ENCODE measurements at regions not wholly inside any gene's neighbourhood (a gene's known extent, or its start where the extent isn't known, plus 50 kb on each side); places are given as distances from the start of the nearest gene placed in this dataset.
"Not testable (repeated sequence)": the region's sequence is repeated elsewhere in the genome, so short reads cannot be mapped to it uniquely, and the experiment has no call there.

- Mint-ChIP-seq H3K4me1 (ENCODE audit: low read depth) (no peaks in the 10 kb centered on the region), H3K9me3 (no peaks in the 10 kb centered on the region), H3K4me3 (ENCODE audit: low read depth) (no peak overlapping the region), H3K27me3 (ENCODE audit: low read depth) (no peaks in the 10 kb centered on the region), H3K36me3 (ENCODE audit: low read depth) (no peaks in the 10 kb centered on the region), H3K27ac (no peak overlapping the region)
- intact Hi-C loops (cut with micrococcal nuclease): no loop called here
- DNase-seq (ENCODE audit: low spot score): no peak
These were observed 537.8 kb upstream of the SLC39A10 start for GRCh38 chr2:195119231-195119630.

DNA sequence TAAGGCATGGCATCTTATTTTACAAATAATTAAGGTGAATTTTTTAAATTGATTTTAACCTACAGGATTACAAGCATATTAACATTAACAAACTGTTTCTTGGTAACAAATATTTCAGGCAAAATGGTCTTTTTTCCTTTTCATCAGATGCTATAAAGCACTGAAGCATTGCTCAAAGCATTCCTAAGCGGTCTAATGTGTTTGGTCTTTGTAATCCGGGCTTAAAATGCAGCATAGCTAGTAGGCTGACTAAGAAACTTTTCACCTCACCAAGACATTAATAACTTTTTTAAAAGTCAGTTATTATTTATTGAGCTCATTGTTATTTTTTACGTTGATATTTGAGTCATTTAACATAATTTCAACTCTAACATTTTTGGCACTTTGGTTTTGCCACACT is 538.8 kb upstream of the SLC39A10 start:
- H3K27ac Mint-ChIP-seq: no peak overlapping the region
- H3K4me3 Mint-ChIP-seq (ENCODE audit: low read depth): no peak overlapping the region
- DNase-seq (ENCODE audit: low spot score): no peak
- intact Hi-C loops (cut with micrococcal nuclease): no loop called here
- no peaks in the 10 kb centered on the region for H3K4me1 Mint-ChIP-seq (ENCODE audit: low read depth)
- no peaks in the 10 kb centered on the region for H3K36me3 Mint-ChIP-seq (ENCODE audit: low read depth)
- no peaks in the 10 kb centered on the region for H3K27me3 Mint-ChIP-seq (ENCODE audit: low read depth)
- no peaks in the 10 kb centered on the region for H3K9me3 Mint-ChIP-seq

DNA sequence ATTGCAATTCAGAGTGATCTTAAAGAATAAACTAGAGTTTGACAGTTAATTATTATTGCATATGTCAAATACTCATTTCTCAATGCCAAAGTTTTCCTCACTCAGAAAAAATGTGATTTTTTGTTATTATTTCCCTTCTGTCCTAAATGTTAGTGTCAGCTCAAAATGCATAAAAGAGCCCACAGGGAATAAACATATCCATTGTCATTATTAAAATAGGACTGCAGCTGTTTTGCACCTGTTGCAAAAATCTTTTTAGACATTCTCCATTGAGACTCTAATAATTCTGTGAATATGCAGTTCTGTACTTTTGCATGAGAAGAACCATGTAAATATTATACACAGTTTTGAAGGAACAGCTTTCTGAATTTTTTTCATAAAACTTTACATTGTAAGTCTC is 540.0 kb upstream of the SLC39A10 start:
- no peaks in the 10 kb centered on the region for H3K4me1 Mint-ChIP-seq (ENCODE audit: low read depth)
- no peak overlapping the region for H3K4me3 Mint-ChIP-seq (ENCODE audit: low read depth)
- H3K27me3 Mint-ChIP-seq (ENCODE audit: low read depth): no peaks in the 10 kb centered on the region
- H3K36me3 Mint-ChIP-seq (ENCODE audit: low read depth): no peaks in the 10 kb centered on the region
- DNase-seq (ENCODE audit: low spot score): no peak
- H3K9me3 Mint-ChIP-seq: no peaks in the 10 kb centered on the region
- intact Hi-C loops (cut with micrococcal nuclease): no loop called here
- H3K27ac Mint-ChIP-seq: no peak overlapping the region

DNA sequence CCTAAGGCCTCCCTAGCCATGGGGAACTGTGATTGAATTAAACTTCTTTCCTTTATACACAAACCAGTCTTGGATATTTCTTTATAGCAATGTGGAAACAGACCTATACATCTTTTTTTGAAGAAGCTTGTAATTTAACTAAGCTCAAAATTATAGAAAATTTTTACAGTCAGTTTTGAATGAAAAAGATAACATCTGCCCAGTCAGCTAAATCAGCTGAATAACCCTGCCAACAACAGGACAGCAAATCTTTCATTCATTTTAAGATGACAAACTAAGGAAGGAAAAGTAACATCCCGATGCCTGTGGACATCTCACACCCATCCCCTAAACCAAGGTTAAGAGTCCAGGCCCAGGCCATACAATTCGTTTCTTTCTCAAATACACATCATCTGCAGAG is 541.3 kb upstream of the SLC39A10 start:
- Mint-ChIP-seq H3K9me3 (no peaks in the 10 kb centered on the region), H3K4me3 (ENCODE audit: low read depth) (no peak overlapping the region), H3K27ac (no peak overlapping the region), H3K4me1 (ENCODE audit: low read depth) (no peaks in the 10 kb centered on the region), H3K36me3 (ENCODE audit: low read depth) (no peaks in the 10 kb centered on the region), H3K27me3 (ENCODE audit: low read depth) (no peaks in the 10 kb centered on the region)
- no peak for DNase-seq (ENCODE audit: low spot score)
- intact Hi-C loops (cut with micrococcal nuclease): no loop called here

GRCh38 chr2:195108182-195108581 is 548.8 kb upstream of the SLC39A10 start:
- Mint-ChIP-seq H3K27ac (no peak overlapping the region), H3K4me3 (ENCODE audit: low read depth) (no peak overlapping the region), H3K27me3 (ENCODE audit: low read depth) (no peaks in the 10 kb centered on the region), H3K9me3 (no peaks in the 10 kb centered on the region), H3K36me3 (ENCODE audit: low read depth) (no peaks in the 10 kb centered on the region), H3K4me1 (ENCODE audit: low read depth) (no peaks in the 10 kb centered on the region)
- no peak for DNase-seq (ENCODE audit: low spot score)
- intact Hi-C loops (cut with micrococcal nuclease): no loop called here

DNA sequence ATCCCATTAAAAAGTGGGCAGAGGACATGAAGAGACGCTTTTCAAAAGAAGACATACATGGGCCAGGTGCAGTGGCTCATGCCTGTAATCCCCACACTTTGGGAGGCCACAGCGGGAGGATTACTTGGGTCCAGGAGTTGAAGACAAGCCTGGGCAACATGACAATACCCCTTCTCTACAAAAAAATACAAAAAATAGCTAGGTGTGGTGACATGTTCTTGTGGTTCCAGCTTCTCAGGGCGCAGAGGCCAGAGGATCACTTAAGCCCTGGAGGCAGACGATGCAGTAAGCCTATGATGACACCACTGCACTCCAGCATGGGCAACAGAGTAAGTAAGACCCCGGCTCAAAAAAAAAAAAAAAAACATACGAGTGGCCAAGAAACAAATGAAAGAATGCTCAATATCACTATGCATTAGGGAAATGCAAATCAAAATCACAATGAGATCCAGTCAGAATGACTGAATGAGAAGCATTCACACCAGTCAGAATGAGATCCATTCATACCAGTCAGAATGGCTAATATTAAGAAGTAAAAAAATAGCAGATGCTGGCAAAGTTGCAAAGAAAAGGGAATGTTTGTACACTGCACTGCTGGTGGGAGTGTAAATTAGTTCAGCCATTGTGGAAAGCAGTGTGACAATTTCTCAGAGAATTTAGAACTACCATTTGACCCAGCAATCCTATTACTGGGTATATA is 550.2 kb upstream of the SLC39A10 start:
- intact Hi-C loops (cut with micrococcal nuclease): no loop called here
- H3K36me3 Mint-ChIP-seq (ENCODE audit: low read depth): no peaks in the 10 kb centered on the region
- no peak overlapping the region for H3K27ac Mint-ChIP-seq
- no peak for DNase-seq (ENCODE audit: low spot score)
- H3K9me3 Mint-ChIP-seq: no peaks in the 10 kb centered on the region
- no peak overlapping the region for H3K4me3 Mint-ChIP-seq (ENCODE audit: low read depth)
- no peaks in the 10 kb centered on the region for H3K4me1 Mint-ChIP-seq (ENCODE audit: low read depth)
- no peaks in the 10 kb centered on the region for H3K27me3 Mint-ChIP-seq (ENCODE audit: low read depth)

DNA sequence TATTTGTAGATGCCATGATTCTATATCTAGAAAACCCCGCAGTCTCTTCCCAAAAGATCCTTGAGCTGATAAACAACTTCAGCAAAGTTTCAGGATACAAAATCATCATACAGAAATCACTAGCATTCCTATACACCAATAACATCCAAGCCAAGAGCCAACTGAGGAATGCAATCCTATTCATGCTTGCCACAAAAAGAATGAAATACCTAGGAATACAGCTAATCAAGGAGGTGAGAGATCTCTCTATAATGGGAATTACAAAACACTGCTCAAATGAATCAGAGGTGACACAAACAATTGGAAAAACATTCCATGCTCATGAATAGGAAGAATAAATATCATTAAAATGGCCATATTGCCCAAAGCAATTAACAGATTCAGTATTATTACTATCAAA is 551.4 kb upstream of the SLC39A10 start:
- intact Hi-C loops (cut with micrococcal nuclease): no loop called here
- H3K27ac Mint-ChIP-seq: no peak overlapping the region
- no peak overlapping the region for H3K4me3 Mint-ChIP-seq (ENCODE audit: low read depth)
- no peaks in the 10 kb centered on the region for H3K4me1 Mint-ChIP-seq (ENCODE audit: low read depth)
- H3K27me3 Mint-ChIP-seq (ENCODE audit: low read depth): no peaks in the 10 kb centered on the region
- H3K36me3 Mint-ChIP-seq (ENCODE audit: low read depth): no peaks in the 10 kb centered on the region
- no peak for DNase-seq (ENCODE audit: low spot score)
- no peaks in the 10 kb centered on the region for H3K9me3 Mint-ChIP-seq

DNA sequence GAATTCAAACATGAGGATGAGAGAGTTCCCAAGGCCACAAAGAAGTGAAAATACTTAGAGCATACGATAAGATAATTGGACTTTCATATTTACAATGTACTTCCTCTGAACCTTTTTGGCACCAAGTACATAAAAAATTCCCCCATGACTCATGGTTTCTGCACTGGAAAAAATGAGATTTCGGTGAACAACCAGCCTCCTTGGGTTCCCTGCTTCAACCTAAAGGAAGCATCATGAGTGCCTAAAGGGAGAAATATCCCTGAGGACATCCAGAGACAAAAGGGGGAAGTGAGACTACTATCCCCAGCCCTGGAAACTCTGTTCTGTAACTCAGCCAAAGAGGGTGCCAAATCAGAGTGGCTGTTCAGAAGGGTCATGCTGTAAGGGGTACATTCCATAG is 562.7 kb upstream of the SLC39A10 start:
- no peaks in the 10 kb centered on the region for H3K27me3 Mint-ChIP-seq (ENCODE audit: low read depth)

DNA sequence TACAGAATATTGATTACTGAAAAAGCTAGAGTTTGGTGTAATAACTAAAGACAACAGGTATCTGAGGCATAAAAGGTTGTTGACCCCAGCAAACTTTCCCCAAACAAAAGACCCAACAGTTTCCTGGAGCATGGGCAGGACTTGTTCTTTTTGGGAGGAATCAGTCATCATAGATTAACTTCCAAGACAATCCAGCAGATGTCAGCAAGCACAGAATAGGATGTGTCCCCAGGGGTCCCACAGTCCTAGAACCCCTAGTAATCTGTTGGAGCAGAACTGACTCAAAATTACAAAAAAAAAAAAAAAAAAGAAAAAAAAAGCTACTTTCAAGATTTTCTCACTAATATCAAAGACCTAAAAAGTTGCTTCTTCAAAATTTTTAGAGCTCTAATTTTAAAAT is 564.7 kb upstream of the SLC39A10 start:
- H3K36me3 Mint-ChIP-seq (ENCODE audit: low read depth): no peaks in the 10 kb centered on the region
- no peak for DNase-seq (ENCODE audit: low spot score)
- H3K9me3 Mint-ChIP-seq: no peaks in the 10 kb centered on the region
- H3K4me1 Mint-ChIP-seq (ENCODE audit: low read depth): no peaks in the 10 kb centered on the region
- H3K27me3 Mint-ChIP-seq (ENCODE audit: low read depth): no peaks in the 10 kb centered on the region
- no peak overlapping the region for H3K4me3 Mint-ChIP-seq (ENCODE audit: low read depth)
- no peak overlapping the region for H3K27ac Mint-ChIP-seq
- intact Hi-C loops (cut with micrococcal nuclease): no loop called here

More for the DNA sequence above, 562.7 kb upstream of the SLC39A10 start:
- no peaks in the 10 kb centered on the region for H3K36me3 Mint-ChIP-seq (ENCODE audit: low read depth)
- H3K4me3 Mint-ChIP-seq (ENCODE audit: low read depth): no peak overlapping the region
- H3K27ac Mint-ChIP-seq: no peak overlapping the region
- no peak for DNase-seq (ENCODE audit: low spot score)
- intact Hi-C loops (cut with micrococcal nuclease): no loop called here
- no peaks in the 10 kb centered on the region for H3K9me3 Mint-ChIP-seq
- no peaks in the 10 kb centered on the region for H3K4me1 Mint-ChIP-seq (ENCODE audit: low read depth)

- DNase-seq (ENCODE audit: low spot score); intact Hi-C loops (cut with micrococcal nuclease); H3K9me3 Mint-ChIP-seq; H3K27ac Mint-ChIP-seq; H3K36me3 Mint-ChIP-seq (ENCODE audit: low read depth); H3K27me3 Mint-ChIP-seq (ENCODE audit: low read depth); H3K4me3 Mint-ChIP-seq (ENCODE audit: low read depth); H3K4me1 Mint-ChIP-seq (ENCODE audit: low read depth): not testable (repeated sequence)
These were observed 584.2 kb upstream of the SLC39A10 start for GRCh38 chr2:195072806-195073205.

GRCh38 chr2:195057001-195057400 is 600.0 kb upstream of the SLC39A10 start:
- Mint-ChIP-seq H3K27me3 (ENCODE audit: low read depth) (no peaks in the 10 kb centered on the region), H3K4me1 (ENCODE audit: low read depth) (no peaks in the 10 kb centered on the region), H3K4me3 (ENCODE audit: low read depth) (no peak overlapping the region), H3K9me3 (no peaks in the 10 kb centered on the region), H3K36me3 (ENCODE audit: low read depth) (no peaks in the 10 kb centered on the region), H3K27ac (no peak overlapping the region)
- no peak for DNase-seq (ENCODE audit: low spot score)
- intact Hi-C loops (cut with micrococcal nuclease): no loop called here

DNA sequence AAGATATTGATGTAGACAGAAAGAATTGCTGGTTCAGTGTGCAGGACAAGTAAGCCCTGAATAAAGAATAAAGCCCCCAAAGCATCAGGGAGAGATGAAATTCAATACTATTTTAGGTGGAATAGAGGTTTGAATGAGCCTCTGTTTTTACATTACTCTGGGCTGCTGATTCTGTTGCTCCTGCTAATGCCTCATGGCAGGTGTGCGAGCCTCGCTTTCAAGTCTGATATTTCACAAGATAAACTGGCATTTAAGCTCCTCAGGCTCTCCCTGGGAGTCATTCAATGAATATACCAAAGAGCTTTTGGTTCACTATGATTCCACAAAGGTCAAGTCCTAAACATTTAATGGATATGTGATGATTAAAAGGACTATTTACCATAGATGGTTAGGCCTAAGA is 601.0 kb upstream of the SLC39A10 start:
- Mint-ChIP-seq H3K9me3 (no peaks in the 10 kb centered on the region), H3K27me3 (ENCODE audit: low read depth) (no peaks in the 10 kb centered on the region), H3K4me1 (ENCODE audit: low read depth) (no peaks in the 10 kb centered on the region)

GRCh38 chr2:195051401-195051800 is 605.6 kb upstream of the SLC39A10 start:
- intact Hi-C loops (cut with micrococcal nuclease): no loop called here
- H3K9me3 Mint-ChIP-seq: no peaks in the 10 kb centered on the region
- no peak overlapping the region for H3K27ac Mint-ChIP-seq
- peaks cover 3% of the 10 kb centered on the region for H3K4me1 Mint-ChIP-seq (ENCODE audit: low read depth)
- no peaks in the 10 kb centered on the region for H3K36me3 Mint-ChIP-seq (ENCODE audit: low read depth)
- no peak for DNase-seq (ENCODE audit: low spot score)
- H3K27me3 Mint-ChIP-seq (ENCODE audit: low read depth): peaks cover 1% of the 10 kb centered on the region
- H3K4me3 Mint-ChIP-seq (ENCODE audit: low read depth): no peak overlapping the region

More for the DNA sequence above, 601.0 kb upstream of the SLC39A10 start:
- H3K27ac Mint-ChIP-seq: no peak overlapping the region
- intact Hi-C loops (cut with micrococcal nuclease): no loop called here
- no peaks in the 10 kb centered on the region for H3K36me3 Mint-ChIP-seq (ENCODE audit: low read depth)
- no peak overlapping the region for H3K4me3 Mint-ChIP-seq (ENCODE audit: low read depth)
- no peak for DNase-seq (ENCODE audit: low spot score)
